BLaER1 (cell line): ENCODE measurements at regions not wholly inside any gene's neighbourhood (a gene's known extent, or its start where the extent isn't known, plus 50 kb on each side); places are given as distances from the start of the nearest gene placed in this dataset.

Experiments
- H3K27ac ChIP-seq: shearing (Covaris generic); formaldehyde crosslinking; 2 replicates; pipeline ENCODE4 v1.8.1; 2022
- H3K27me3 ChIP-seq: shearing (Covaris generic); formaldehyde crosslinking; 2 replicates; pipeline ENCODE4 v1.8.1; 2022
- H3K36me3 ChIP-seq: shearing (Covaris generic); formaldehyde crosslinking; 2 replicates; pipeline ENCODE4 v1.8.1; 2022
- H3K4me1 ChIP-seq: shearing (Covaris generic); formaldehyde crosslinking; 2 replicates; pipeline ENCODE4 v1.8.1; 2022
- H3K4me2 ChIP-seq: shearing (Covaris generic); formaldehyde crosslinking; 2 replicates; pipeline ENCODE4 v1.8.1; 2022
- H3K4me3 ChIP-seq: shearing (Covaris generic); formaldehyde crosslinking; 2 replicates; pipeline ENCODE4 v1.8.1; 2022
- H3K9ac ChIP-seq: shearing (Covaris generic); formaldehyde crosslinking; 2 replicates; pipeline ENCODE4 v1.8.1; 2022
- H3K9me3 ChIP-seq: shearing (Covaris generic); formaldehyde crosslinking; 2 replicates; pipeline ENCODE4 v1.8.1; 2022
- H4K20me1 ChIP-seq: shearing (Covaris generic); formaldehyde crosslinking; 2 replicates; pipeline ENCODE4 v1.8.1; 2022
- Cebpa-rat ChIP-seq: shearing (Covaris generic); IDR thresholded peaks from 2 replicates; pipeline ENCODE4 v1.8.1; 2022

DNA sequence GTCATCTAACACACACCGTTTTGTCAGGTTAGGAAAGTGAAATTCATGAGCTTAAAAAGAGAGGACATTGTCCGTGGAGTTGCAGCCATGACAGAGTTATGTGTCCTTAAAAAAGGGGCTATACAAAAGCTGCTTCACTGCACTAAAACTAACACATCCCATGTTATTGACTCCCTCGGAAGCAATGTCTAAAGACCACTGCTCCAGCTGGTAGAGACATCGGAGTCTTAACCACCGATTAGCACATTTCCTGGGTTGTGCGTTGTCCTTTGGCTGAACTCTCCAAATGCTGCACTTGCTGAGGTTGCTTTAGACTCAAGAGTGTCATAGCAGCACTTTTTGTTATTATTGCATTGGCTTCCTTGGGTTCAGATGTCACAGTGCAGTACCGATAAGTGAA, 128.3 kb upstream of the C9orf72 start:
- no peaks in the 10 kb centered on the region for H3K36me3 ChIP-seq
- no peaks in the 10 kb centered on the region for H4K20me1 ChIP-seq
- H3K27ac ChIP-seq: no peak overlapping the region
- no peak for TF ChIP-seq Cebpa-rat
- H3K9me3 ChIP-seq: no peaks in the 10 kb centered on the region
- H3K9ac ChIP-seq: no peak overlapping the region
- H3K4me1 ChIP-seq: peaks cover 5% of the 10 kb centered on the region; the same call in 1 of the 2 replicates
- no peaks in the 10 kb centered on the region for H3K27me3 ChIP-seq
- H3K4me3 ChIP-seq: no peak overlapping the region
- H3K4me2 ChIP-seq: no peak overlapping the region

DNA sequence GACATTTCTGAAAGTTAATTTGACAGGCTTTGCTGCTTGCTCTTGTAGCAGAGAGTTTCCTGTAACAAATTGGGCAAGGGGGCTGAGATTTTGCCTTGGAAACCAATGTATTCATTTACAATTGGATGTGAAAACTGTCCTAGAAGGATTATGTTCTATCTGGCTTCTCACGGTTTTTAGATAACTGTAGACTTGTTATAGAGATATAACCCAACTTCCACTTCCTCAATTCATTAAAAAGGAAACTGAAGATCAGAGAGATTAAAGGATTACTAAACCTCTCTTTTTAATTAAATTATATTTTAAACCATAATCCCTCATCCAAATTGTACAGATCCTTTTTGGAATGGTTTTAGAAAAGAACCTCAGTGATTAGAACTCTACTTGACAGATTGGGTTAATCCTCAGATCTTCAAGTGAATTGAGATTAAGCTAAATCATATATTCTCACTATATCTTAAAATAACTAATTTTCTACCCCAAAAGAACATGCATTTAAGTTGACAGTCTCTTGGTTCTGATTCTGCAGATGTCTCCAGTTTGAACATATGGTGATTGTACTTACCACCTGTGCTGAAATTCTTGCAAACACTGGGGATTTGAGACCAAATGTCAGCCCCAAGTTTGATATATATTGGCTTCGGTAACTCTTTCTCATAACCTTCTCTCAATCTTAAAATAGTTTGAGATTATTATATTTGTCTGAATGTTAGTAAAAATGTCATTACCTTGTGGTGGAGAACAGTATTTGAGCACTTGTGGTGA, 130.1 kb upstream of the C9orf72 start:
- TF ChIP-seq Cebpa-rat: no peak
- no peaks in the 10 kb centered on the region for H3K36me3 ChIP-seq
- H3K27ac ChIP-seq: no peak overlapping the region
- no peaks in the 10 kb centered on the region for H4K20me1 ChIP-seq
- no peak overlapping the region for H3K9ac ChIP-seq
- H3K4me1 ChIP-seq: peaks cover 5% of the 10 kb centered on the region; the same call in 1 of the 2 replicates
- no peak overlapping the region for H3K4me3 ChIP-seq
- H3K9me3 ChIP-seq: no peaks in the 10 kb centered on the region
- no peak overlapping the region for H3K4me2 ChIP-seq
- H3K27me3 ChIP-seq: no peaks in the 10 kb centered on the region

GRCh38 chr9:27711241-27711640, 138.0 kb upstream of the C9orf72 start:
- H3K4me2 ChIP-seq: no peak overlapping the region
- no peak overlapping the region for H3K9ac ChIP-seq
- no peak overlapping the region for H3K27ac ChIP-seq
- no peak overlapping the region for H3K4me3 ChIP-seq
- H3K36me3 ChIP-seq: no peaks in the 10 kb centered on the region
- no peaks in the 10 kb centered on the region for H3K27me3 ChIP-seq
- H3K9me3 ChIP-seq: peaks cover 4% of the 10 kb centered on the region; the same call in 1 of the 2 replicates
- H4K20me1 ChIP-seq: no peaks in the 10 kb centered on the region
- no peak for TF ChIP-seq Cebpa-rat
- H3K4me1 ChIP-seq: no peaks in the 10 kb centered on the region

DNA sequence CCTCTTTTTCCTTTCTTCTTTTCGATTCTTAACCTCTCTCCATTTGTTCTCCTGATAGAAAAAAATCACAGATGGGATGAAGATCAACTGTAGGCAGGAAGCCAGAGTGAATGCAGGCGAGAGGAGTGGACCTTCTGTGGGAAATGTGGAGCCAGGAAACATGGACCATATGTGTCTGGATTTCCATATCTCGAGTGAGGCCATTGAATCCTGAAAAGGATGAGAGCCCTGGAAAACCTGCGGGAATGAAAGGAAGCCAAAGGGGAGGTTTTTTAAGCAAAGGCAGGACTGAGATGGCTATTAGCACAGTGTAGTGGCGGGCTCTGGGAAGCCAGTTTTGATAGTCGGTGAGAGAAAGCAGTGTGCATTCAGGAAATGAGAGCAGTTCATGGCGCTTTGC, 139.5 kb upstream of the C9orf72 start:
- Histone ChIP-seq H3K36me3 (no peaks in the 10 kb centered on the region), H3K27ac (no peak overlapping the region), H3K27me3 (no peaks in the 10 kb centered on the region), H3K4me2 (no peak overlapping the region), H3K4me3 (no peak overlapping the region), H3K9me3 (peaks cover 4% of the 10 kb centered on the region; the same call in 1 of the 2 replicates), H3K9ac (no peak overlapping the region), H3K4me1 (no peaks in the 10 kb centered on the region), H4K20me1 (no peaks in the 10 kb centered on the region)
- TF ChIP-seq Cebpa-rat: no peak

GRCh38 chr9:27714388-27714787, 141.1 kb upstream of the C9orf72 start:
- H3K4me3 ChIP-seq: no peak overlapping the region
- TF ChIP-seq Cebpa-rat: no peak

GRCh38 chr9:27715651-27716050, 142.4 kb upstream of the C9orf72 start:
- Histone ChIP-seq H4K20me1 (no peaks in the 10 kb centered on the region), H3K4me1 (no peaks in the 10 kb centered on the region), H3K27me3 (no peaks in the 10 kb centered on the region), H3K36me3 (no peaks in the 10 kb centered on the region), H3K4me3 (no peak overlapping the region), H3K27ac (no peak overlapping the region), H3K4me2 (no peak overlapping the region), H3K9ac (no peak overlapping the region), H3K9me3 (no peaks in the 10 kb centered on the region)
- no peak for TF ChIP-seq Cebpa-rat

More at GRCh38 chr9:27714388-27714787, 141.1 kb upstream of the C9orf72 start:
- H3K4me2 ChIP-seq: no peak overlapping the region
- no peaks in the 10 kb centered on the region for H4K20me1 ChIP-seq
- no peaks in the 10 kb centered on the region for H3K36me3 ChIP-seq
- H3K9me3 ChIP-seq: no peaks in the 10 kb centered on the region
- no peak overlapping the region for H3K27ac ChIP-seq
- no peak overlapping the region for H3K9ac ChIP-seq
- H3K4me1 ChIP-seq: no peaks in the 10 kb centered on the region
- no peaks in the 10 kb centered on the region for H3K27me3 ChIP-seq

DNA sequence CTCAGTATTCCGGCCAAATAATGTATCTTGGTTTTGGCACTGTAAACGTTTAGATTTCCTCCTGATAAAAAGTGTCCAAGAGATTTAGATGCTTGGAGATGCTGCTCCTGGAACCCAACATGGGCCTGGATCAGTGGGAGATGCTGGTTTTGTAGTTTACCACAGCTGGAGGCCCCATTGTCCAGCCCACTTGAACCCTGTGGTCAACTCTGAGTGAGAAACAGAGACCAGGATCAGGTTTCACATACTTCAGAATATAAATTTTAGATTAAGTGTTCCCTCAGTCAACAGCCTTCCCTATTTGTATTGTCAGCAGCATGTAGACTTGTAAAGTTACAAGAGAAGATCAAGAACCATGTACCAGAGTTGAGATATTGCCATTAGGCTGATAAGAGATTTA, 144.7 kb upstream of the C9orf72 start:
- Histone ChIP-seq H3K27ac (no peak overlapping the region), H3K9me3 (no peaks in the 10 kb centered on the region), H3K4me1 (no peaks in the 10 kb centered on the region), H3K9ac (no peak overlapping the region), H3K4me2 (no peak overlapping the region), H3K4me3 (no peak overlapping the region), H3K27me3 (no peaks in the 10 kb centered on the region), H3K36me3 (no peaks in the 10 kb centered on the region), H4K20me1 (no peaks in the 10 kb centered on the region)
- TF ChIP-seq Cebpa-rat: no peak

DNA sequence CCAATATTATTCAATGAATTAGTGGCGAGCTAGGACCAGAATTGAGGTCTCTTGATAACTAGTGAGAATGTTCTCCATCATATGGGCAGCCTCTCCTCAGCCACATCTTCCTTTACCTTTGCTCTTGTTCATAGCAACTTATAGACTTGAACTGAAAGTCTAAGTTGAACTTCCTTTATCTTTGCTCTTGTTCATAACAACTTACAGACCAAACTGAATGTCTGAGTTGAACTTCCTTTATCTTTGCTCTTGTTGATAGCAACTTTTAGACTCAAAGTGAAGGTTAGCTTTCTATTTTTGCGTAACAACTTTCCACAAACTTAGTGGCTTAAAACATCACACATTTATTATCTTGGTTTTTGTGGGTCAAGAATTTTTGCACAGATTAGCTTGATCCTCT, 146.4 kb upstream of the C9orf72 start:
- Histone ChIP-seq H3K27ac (no peak overlapping the region), H3K4me2 (no peak overlapping the region), H3K36me3 (no peaks in the 10 kb centered on the region), H4K20me1 (no peaks in the 10 kb centered on the region), H3K4me3 (no peak overlapping the region), H3K9me3 (no peaks in the 10 kb centered on the region), H3K27me3 (no peaks in the 10 kb centered on the region), H3K4me1 (no peaks in the 10 kb centered on the region), H3K9ac (no peak overlapping the region)
- no peak for TF ChIP-seq Cebpa-rat

DNA sequence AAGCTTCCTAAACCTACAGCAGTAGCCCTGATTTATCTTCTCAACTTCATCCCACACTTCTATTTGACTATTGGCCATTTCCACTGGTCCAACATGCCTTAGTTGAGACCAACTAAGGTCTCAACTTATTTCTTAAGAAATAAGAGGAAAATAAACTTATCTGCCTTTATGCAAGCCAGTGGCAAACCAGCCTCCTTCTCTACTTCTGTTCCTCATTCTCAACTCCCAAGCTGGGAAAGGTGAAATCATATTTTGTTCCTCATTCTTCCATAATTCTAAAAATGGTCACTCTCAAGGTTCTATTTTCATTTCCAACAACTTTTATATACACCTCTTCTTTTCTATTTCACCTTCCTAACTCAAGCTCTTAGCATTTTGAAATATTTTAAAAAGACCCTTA, 149.6 kb upstream of the C9orf72 start:
- Histone ChIP-seq H3K4me2 (no peak overlapping the region), H3K27me3 (no peaks in the 10 kb centered on the region), H3K9me3 (no peaks in the 10 kb centered on the region), H3K27ac (no peak overlapping the region), H4K20me1 (no peaks in the 10 kb centered on the region), H3K4me1 (peaks cover 6% of the 10 kb centered on the region), H3K36me3 (no peaks in the 10 kb centered on the region), H3K9ac (no peak overlapping the region), H3K4me3 (no peak overlapping the region)
- no peak for TF ChIP-seq Cebpa-rat

- no peaks in the 10 kb centered on the region for H3K27me3 ChIP-seq
- TF ChIP-seq Cebpa-rat: no peak
- H3K9ac ChIP-seq: no peak overlapping the region
- no peaks in the 10 kb centered on the region for H3K36me3 ChIP-seq
- no peaks in the 10 kb centered on the region for H3K9me3 ChIP-seq
- H3K4me1 ChIP-seq: peaks cover 6% of the 10 kb centered on the region
- H3K27ac ChIP-seq: no peak overlapping the region
- no peaks in the 10 kb centered on the region for H4K20me1 ChIP-seq
- H3K4me2 ChIP-seq: peak overlapping the region; percentile 31; the same call in 1 of the 2 replicates
- H3K4me3 ChIP-seq: no peak overlapping the region
These were observed 153.2 kb upstream of the C9orf72 start for GRCh38 chr9:27726244-27727081.
